Calu3 (cell line): ENCODE measurements at regions not wholly inside any gene's neighbourhood (a gene's known extent, or its start where the extent isn't known, plus 50 kb on each side); places are given as distances from the start of the nearest gene placed in this dataset.

Experiments used
- BruUV-seq: library from RNA; stranded (reverse); fragments of 400-500 nt; replicated peaks from 2 replicates; lab custom pipeline; 2021; lab: Mats Ljungman, UMichigan
- CTCF ChIA-PET: fragments of 300-600 bp; sonication (Branson Sonifier 250); formaldehyde crosslinking; loops from one replicate; lab custom pipeline; 2022; ENCODE audit warnings: antibody characterized with exemption; lab: Charles Lee
- DNase-seq: peaks from one replicate; pipeline ENCODE4 v3.0.0; 2022
- H3K27ac Mint-ChIP-seq: one replicate; pipeline ENCODE4 v1.8.0; 2022; ENCODE audit warnings: mixed read lengths; ENCODE audit not compliant: unreplicated experiment
- H3K27me3 Mint-ChIP-seq: one replicate; pipeline ENCODE4 v1.8.0; 2022; ENCODE audit warnings: mixed read lengths; ENCODE audit not compliant: unreplicated experiment
- H3K36me3 Mint-ChIP-seq: one replicate; pipeline ENCODE4 v1.8.0; 2022; ENCODE audit warnings: mild to moderate bottlenecking, moderate library complexity, mixed read lengths; ENCODE audit not compliant: insufficient read depth, unreplicated experiment
- H3K4me1 Mint-ChIP-seq: one replicate; pipeline ENCODE4 v1.8.0; 2022; ENCODE audit warnings: mild to moderate bottlenecking, low read depth, mixed read lengths; ENCODE audit not compliant: unreplicated experiment
- H3K4me3 Mint-ChIP-seq: one replicate; pipeline ENCODE4 v1.8.0; 2022; ENCODE audit warnings: mild to moderate bottlenecking, low read depth, moderate library complexity, mixed read lengths; ENCODE audit not compliant: unreplicated experiment
- H3K9me3 Mint-ChIP-seq: one replicate; pipeline ENCODE4 v1.8.0; 2022; ENCODE audit warnings: low read depth, mixed read lengths; ENCODE audit not compliant: unreplicated experiment
- CTCF ChIP-seq: fragments of 200-600 bp; IDR thresholded peaks from one replicate; pipeline ENCODE4 v1.8.0; 2022; ENCODE audit warnings: antibody characterized with exemption; ENCODE audit not compliant: unreplicated experiment
- intact Hi-C: fragments of 100-400 bp; cut with micrococcal nuclease; formaldehyde crosslinking; loops from one replicate; pipeline ENCODE4 v1.10.0; 2022; ENCODE audit not compliant: unreplicated experiment

- BruUV-seq = no TSS peak
- DNase-seq = no peak
- Mint-ChIP-seq H3K9me3 (peaks cover 27% of the 10 kb centered on the region), H3K27ac (no peak overlapping the region), H3K36me3 (no peaks in the 10 kb centered on the region), H3K4me1 (no peaks in the 10 kb centered on the region), H3K27me3 (no peaks in the 10 kb centered on the region), H3K4me3 (no peak overlapping the region)
- TF ChIP-seq CTCF = no peak
- CTCF ChIA-PET = no interaction called here
- intact Hi-C loops = no loop called here
Observed at GRCh38 chr2:79389481-79389880, 123.4 kb upstream of the CTNNA2 start.

- TF ChIP-seq CTCF = no peak
- no peaks in the 10 kb centered on the region for H3K4me1 Mint-ChIP-seq
- H3K4me3 Mint-ChIP-seq = no peak overlapping the region
- no TSS peak for BruUV-seq
- intact Hi-C loops = no loop called here
- no peaks in the 10 kb centered on the region for H3K27me3 Mint-ChIP-seq
- H3K27ac Mint-ChIP-seq = no peak overlapping the region
- H3K36me3 Mint-ChIP-seq = no peaks in the 10 kb centered on the region
- H3K9me3 Mint-ChIP-seq = peaks cover 30% of the 10 kb centered on the region
- DNase-seq = no peak
- CTCF ChIA-PET = no interaction called here
Observed at GRCh38 chr2:79388024-79388423, 124.8 kb upstream of the CTNNA2 start.

- H3K27me3 Mint-ChIP-seq = no peaks in the 10 kb centered on the region
- H3K9me3 Mint-ChIP-seq = peaks cover 27% of the 10 kb centered on the region
- CTCF ChIA-PET = no interaction called here
- DNase-seq = no peak
- no peak overlapping the region for H3K4me3 Mint-ChIP-seq
- no peaks in the 10 kb centered on the region for H3K4me1 Mint-ChIP-seq
- H3K36me3 Mint-ChIP-seq = no peaks in the 10 kb centered on the region
- BruUV-seq = no TSS peak
- H3K27ac Mint-ChIP-seq = no peak overlapping the region
- intact Hi-C loops = no loop called here
- TF ChIP-seq CTCF = no peak
Observed at GRCh38 chr2:79387431-79387830, 125.4 kb upstream of the CTNNA2 start.

- Mint-ChIP-seq H3K4me3 (no peak overlapping the region), H3K27me3 (no peaks in the 10 kb centered on the region), H3K4me1 (no peaks in the 10 kb centered on the region), H3K27ac (no peak overlapping the region), H3K36me3 (no peaks in the 10 kb centered on the region), H3K9me3 (peaks cover 26% of the 10 kb centered on the region)
- intact Hi-C loops = no loop called here
- DNase-seq = no peak
- no TSS peak for BruUV-seq
- no peak for TF ChIP-seq CTCF
- CTCF ChIA-PET = no interaction called here
Observed at GRCh38 chr2:79383681-79384080, 129.2 kb upstream of the CTNNA2 start.
